ENCODE measurements at regions not wholly inside any gene's neighbourhood (a gene's known extent, or its start where the extent isn't known, plus 50 kb on each side); places are given as distances from the start of the nearest gene placed in this dataset.

- no peak overlapping the region for H3K9ac ChIP-seq (ENCODE audit: insufficient read depth, low read depth, low read length)
- H3K79me2 ChIP-seq (ENCODE audit: insufficient read depth, low read length), result no peaks in the 10 kb centered on the region
- no peak overlapping the region for H3K4me2 ChIP-seq (ENCODE audit: low read depth, low read length)
- H3K27me3 ChIP-seq (ENCODE audit: control insufficient read depth in 1 of 2, insufficient read depth in 2 of 2, low read length in 2 of 2), result peaks cover 0 to 26% of the 10 kb centered on the region in 2 experiments; a peak in 1 of 5 replicates
- ATAC-seq (no peak), FAIRE-seq (no peak), DNase-seq (ENCODE audit: low spot score) (no peak)
- intact Hi-C loops (cut with micrococcal nuclease; ENCODE audit: unreplicated experiment), result no loop called here
- no peak overlapping the region for H2AFZ ChIP-seq (ENCODE audit: low read length)
- H3K4me3 ChIP-seq (replicated peaks in 1 of 3; ENCODE audit: insufficient read depth in 1 of 3, low read depth in 2 of 3, low read length in 3 of 3), result no peak overlapping the region
- no peaks in the 10 kb centered on the region for H3K36me3 ChIP-seq (replicated peaks in 1 of 2; ENCODE audit: control insufficient read depth in 1 of 2, insufficient read depth in 2 of 2, low read length in 2 of 2)
- CTCF ChIA-PET (ENCODE audit: low intra/inter-chr PET ratio, low total read pairs), result no interaction called here
- POLR2A ChIA-PET, result no interaction called here
- H4K20me1 ChIP-seq (ENCODE audit: insufficient read depth, low read length), result no peaks in the 10 kb centered on the region
- no TSS peak for BruUV-seq (replicated peaks)
- no peaks in the 10 kb centered on the region for H3K4me1 ChIP-seq (ENCODE audit: insufficient read depth, low read length)
- H3K9me3 ChIP-seq (ENCODE audit: low read length), result no peaks in the 10 kb centered on the region
- no peak overlapping the region for H3K27ac ChIP-seq (ENCODE audit: extremely low read length, insufficient read depth, low read length)
- in situ Hi-C loops (cut with HindIII; ENCODE audit: extremely low pct_ligation_motif_present, low pct_unique_long_range_greater_than_20kb), result no loop called here
- TF ChIP-seq PRMT3 (CRISPR knock-in tag; IDR thresholded peaks at IDR 0.05; ENCODE audit: borderline replicate concordance, low read depth) (no peak), CEBPB (IDR thresholded peaks at IDR 0.05; ENCODE audit: borderline replicate concordance, low read depth, low read length) (peak; percentile 58; the same call in 1 of the 2 replicates), ZNF430 (CRISPR knock-in tag; IDR thresholded peaks at IDR 0.05) (no peak)
- TF ChIP-seq, protein P1, sequence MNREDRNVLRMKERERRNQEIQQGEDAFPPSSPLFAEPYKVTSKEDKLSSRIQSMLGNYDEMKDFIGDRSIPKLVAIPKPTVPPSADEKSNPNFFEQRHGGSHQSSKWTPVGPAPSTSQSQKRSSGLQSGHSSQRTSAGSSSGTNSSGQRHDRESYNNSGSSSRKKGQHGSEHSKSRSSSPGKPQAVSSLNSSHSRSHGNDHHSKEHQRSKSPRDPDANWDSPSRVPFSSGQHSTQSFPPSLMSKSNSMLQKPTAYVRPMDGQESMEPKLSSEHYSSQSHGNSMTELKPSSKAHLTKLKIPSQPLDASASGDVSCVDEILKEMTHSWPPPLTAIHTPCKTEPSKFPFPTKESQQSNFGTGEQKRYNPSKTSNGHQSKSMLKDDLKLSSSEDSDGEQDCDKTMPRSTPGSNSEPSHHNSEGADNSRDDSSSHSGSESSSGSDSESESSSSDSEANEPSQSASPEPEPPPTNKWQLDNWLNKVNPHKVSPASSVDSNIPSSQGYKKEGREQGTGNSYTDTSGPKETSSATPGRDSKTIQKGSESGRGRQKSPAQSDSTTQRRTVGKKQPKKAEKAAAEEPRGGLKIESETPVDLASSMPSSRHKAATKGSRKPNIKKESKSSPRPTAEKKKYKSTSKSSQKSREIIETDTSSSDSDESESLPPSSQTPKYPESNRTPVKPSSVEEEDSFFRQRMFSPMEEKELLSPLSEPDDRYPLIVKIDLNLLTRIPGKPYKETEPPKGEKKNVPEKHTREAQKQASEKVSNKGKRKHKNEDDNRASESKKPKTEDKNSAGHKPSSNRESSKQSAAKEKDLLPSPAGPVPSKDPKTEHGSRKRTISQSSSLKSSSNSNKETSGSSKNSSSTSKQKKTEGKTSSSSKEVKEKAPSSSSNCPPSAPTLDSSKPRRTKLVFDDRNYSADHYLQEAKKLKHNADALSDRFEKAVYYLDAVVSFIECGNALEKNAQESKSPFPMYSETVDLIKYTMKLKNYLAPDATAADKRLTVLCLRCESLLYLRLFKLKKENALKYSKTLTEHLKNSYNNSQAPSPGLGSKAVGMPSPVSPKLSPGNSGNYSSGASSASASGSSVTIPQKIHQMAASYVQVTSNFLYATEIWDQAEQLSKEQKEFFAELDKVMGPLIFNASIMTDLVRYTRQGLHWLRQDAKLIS (CRISPR knock-in tag; IDR thresholded peaks at IDR 0.05), result no peak
Measured at GRCh38 chr9:15113288-15113687, 193.7 kb downstream of the TTC39B start.

DNA sequence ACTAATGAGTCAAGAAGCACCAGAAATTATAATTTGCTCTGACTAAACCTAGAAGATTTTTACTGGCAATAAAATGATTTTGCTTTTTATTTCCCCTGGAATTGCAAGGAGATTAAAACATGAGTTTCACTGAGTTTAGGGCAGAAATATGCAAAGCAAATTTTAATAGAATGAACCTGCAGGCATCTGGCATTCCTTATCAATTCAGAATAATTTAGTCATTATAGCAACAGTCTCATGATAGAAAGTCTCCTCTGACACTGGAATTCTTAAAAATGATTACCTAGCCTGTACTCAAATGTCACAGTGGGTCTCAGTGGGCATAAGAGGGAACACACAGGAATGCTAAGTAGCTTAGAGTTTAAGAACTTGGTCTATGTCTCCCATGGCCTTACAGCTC, 195.9 kb downstream of the TTC39B start:
- ATAC-seq, result no peak

More for the DNA sequence above, 195.9 kb downstream of the TTC39B start:
- H3K9me3 ChIP-seq (ENCODE audit: low read length), result no peaks in the 10 kb centered on the region
- no peak overlapping the region for H3K27ac ChIP-seq (ENCODE audit: extremely low read length, insufficient read depth, low read length)
- no peak overlapping the region for H2AFZ ChIP-seq (ENCODE audit: low read length)
- peaks cover 0 to 8% of the 10 kb centered on the region in 2 experiments; a peak in 1 of 5 replicates for H3K27me3 ChIP-seq (ENCODE audit: control insufficient read depth in 1 of 2, insufficient read depth in 2 of 2, low read length in 2 of 2)
- in situ Hi-C loops (cut with HindIII; ENCODE audit: extremely low pct_ligation_motif_present, low pct_unique_long_range_greater_than_20kb), result no loop called here
- BruUV-seq (replicated peaks), result no TSS peak
- no peak overlapping the region for H3K4me2 ChIP-seq (ENCODE audit: low read depth, low read length)
- H3K4me1 ChIP-seq (ENCODE audit: insufficient read depth, low read length), result no peaks in the 10 kb centered on the region
- no peak overlapping the region for H3K4me3 ChIP-seq (replicated peaks in 1 of 3; ENCODE audit: insufficient read depth in 1 of 3, low read depth in 2 of 3, low read length in 3 of 3)
- FAIRE-seq (no peak), DNase-seq (ENCODE audit: low spot score) (no peak)
- H3K79me2 ChIP-seq (ENCODE audit: insufficient read depth, low read length), result no peaks in the 10 kb centered on the region
- no peak overlapping the region for H3K9ac ChIP-seq (ENCODE audit: insufficient read depth, low read depth, low read length)
- H3K36me3 ChIP-seq (replicated peaks in 1 of 2; ENCODE audit: control insufficient read depth in 1 of 2, insufficient read depth in 2 of 2, low read length in 2 of 2), result no peaks in the 10 kb centered on the region
- intact Hi-C loops (cut with micrococcal nuclease; ENCODE audit: unreplicated experiment), result no loop called here
- TF ChIP-seq SP1 (IDR thresholded peaks at IDR 0.05), result no peak
- no peak for TF ChIP-seq SP1 (CRISPR knock-in tag; IDR thresholded peaks at IDR 0.05)
- TF ChIP-seq TCF12 (IDR thresholded peaks at IDR 0.05), result no peak
- TF ChIP-seq TCF12 (CRISPR knock-in tag; IDR thresholded peaks at IDR 0.05), result no peak
- TF ChIP-seq SOX6 (IDR thresholded peaks at IDR 0.05), result no peak
- TF ChIP-seq SOX6 (CRISPR knock-in tag; IDR thresholded peaks at IDR 0.05), result no peak
- no peak for TF ChIP-seq SMAD1 (CRISPR knock-in tag; IDR thresholded peaks at IDR 0.05; ENCODE audit: borderline replicate concordance, low read depth)
- H4K20me1 ChIP-seq (ENCODE audit: insufficient read depth, low read length), result no peaks in the 10 kb centered on the region
- CTCF ChIA-PET (ENCODE audit: low intra/inter-chr PET ratio, low total read pairs), result no interaction called here
- POLR2A ChIA-PET, result no interaction called here

Data from HepG2 (cell line).